IPS-18a (cell line): ENCODE measurements at regions not wholly inside any gene's neighbourhood (a gene's known extent, or its start where the extent isn't known, plus 50 kb on each side); places are given as distances from the start of the nearest gene placed in this dataset.

Experiments used
- H3K27ac ChIP-seq: one replicate; pipeline ENCODE4 v1.5.1; 2013; ENCODE audit warnings: low read length
- H3K27me3 ChIP-seq: one replicate; pipeline ENCODE4 v1.6.1; 2013; ENCODE audit warnings: mild to moderate bottlenecking, low read length; ENCODE audit not compliant: control insufficient read depth, insufficient read depth
- H3K36me3 ChIP-seq: one replicate; pipeline ENCODE4 v1.6.1; 2013; ENCODE audit warnings: low read depth, low read length; ENCODE audit not compliant: control insufficient read depth
- H3K4me1 ChIP-seq: one replicate; pipeline ENCODE4 v1.6.1; 2013; ENCODE audit warnings: low read depth, low read length; ENCODE audit not compliant: control insufficient read depth
- H3K4me3 ChIP-seq: one replicate; pipeline ENCODE4 v1.5.1; 2013; ENCODE audit warnings: low read length
- H3K9ac ChIP-seq: one replicate; pipeline ENCODE4 v1.6.1; 2013; ENCODE audit warnings: mild to moderate bottlenecking, low read length, moderate library complexity
- H3K9me3 ChIP-seq: one replicate; pipeline ENCODE4 v1.6.1; 2013; ENCODE audit warnings: low read depth, low read length; ENCODE audit not compliant: control insufficient read depth

DNA sequence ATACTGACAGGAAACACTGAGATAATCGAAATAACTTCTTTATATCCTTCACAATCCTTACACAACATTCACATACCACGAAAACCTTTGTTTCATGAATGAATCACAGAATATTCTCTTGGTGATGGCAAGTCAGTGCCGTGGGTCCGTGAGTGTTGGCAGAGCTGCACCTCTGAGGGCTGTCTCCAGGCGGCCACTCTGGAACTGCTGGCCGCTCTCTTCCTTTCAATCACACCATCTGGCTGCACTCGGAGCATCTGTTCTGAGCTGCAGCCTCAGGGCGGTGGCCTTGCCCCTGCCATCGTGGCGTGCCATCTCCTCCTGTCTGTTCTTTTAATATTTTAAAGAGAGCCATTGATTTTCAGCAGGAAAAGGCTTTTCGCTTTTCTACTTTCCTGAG is 129.4 kb upstream of the AFDN start:
- no peak overlapping the region for H3K9ac ChIP-seq
- H3K4me1 ChIP-seq: peaks cover 10% of the 10 kb centered on the region
- no peaks in the 10 kb centered on the region for H3K9me3 ChIP-seq
- H3K4me3 ChIP-seq: no peak overlapping the region
- no peaks in the 10 kb centered on the region for H3K36me3 ChIP-seq
- no peaks in the 10 kb centered on the region for H3K27me3 ChIP-seq
- H3K27ac ChIP-seq: no peak overlapping the region

DNA sequence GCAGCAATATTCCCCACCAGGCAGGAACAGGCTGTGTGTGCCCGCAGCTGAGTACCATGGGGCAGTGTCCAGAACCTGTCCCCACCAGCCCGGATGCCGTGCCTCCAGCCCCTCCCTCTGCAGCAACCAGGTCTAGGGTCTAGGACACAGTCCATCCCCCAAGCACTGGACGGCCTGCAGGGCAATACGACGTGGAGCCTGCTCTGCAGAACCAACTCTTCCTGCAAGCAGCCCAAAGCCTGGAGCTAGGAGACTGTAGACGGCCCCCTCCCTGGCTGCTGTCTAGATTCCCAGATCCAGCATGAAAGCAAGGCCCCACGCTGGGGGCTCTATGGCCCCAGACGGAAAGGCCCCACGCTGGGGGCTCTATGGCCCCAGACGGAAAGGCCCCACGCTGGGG is 128.2 kb upstream of the AFDN start:
- H3K4me1 ChIP-seq: peaks cover 7% of the 10 kb centered on the region
- no peak overlapping the region for H3K27ac ChIP-seq
- H3K27me3 ChIP-seq: no peaks in the 10 kb centered on the region
- no peak overlapping the region for H3K4me3 ChIP-seq
- H3K9ac ChIP-seq: no peak overlapping the region
- no peaks in the 10 kb centered on the region for H3K9me3 ChIP-seq
- no peaks in the 10 kb centered on the region for H3K36me3 ChIP-seq

- Histone ChIP-seq H3K4me1 (peaks cover 7% of the 10 kb centered on the region), H3K36me3 (no peaks in the 10 kb centered on the region), H3K4me3 (no peak overlapping the region), H3K27me3 (no peaks in the 10 kb centered on the region), H3K27ac (no peak overlapping the region), H3K9ac (no peak overlapping the region), H3K9me3 (no peaks in the 10 kb centered on the region)
These were observed 127.4 kb upstream of the AFDN start for GRCh38 chr6:167699141-167699931.

DNA sequence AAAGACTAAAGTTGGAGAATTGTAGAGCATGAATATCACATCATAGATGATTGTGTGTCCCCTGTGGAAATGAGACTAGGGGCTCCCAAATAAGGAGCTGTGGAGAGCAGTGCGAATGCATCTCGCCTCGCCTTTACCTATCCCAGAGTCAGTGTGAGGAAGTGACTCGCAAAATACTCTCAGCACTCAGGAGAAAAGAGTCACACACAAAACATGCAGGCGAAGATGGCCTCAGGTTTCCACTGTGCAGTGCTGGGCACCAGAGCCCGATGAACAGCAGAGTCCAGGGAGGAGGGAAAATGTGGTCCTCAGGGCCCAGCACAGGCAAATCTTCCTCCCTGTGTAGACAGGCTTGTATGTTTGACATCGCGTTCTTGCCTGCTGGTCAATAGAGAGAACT is 126.5 kb upstream of the AFDN start:
- Histone ChIP-seq H3K9me3 (no peaks in the 10 kb centered on the region), H3K4me1 (peaks cover 7% of the 10 kb centered on the region), H3K27ac (no peak overlapping the region), H3K27me3 (no peaks in the 10 kb centered on the region), H3K9ac (no peak overlapping the region), H3K36me3 (no peaks in the 10 kb centered on the region), H3K4me3 (no peak overlapping the region)

GRCh38 chr6:167701010-167701409 is 125.7 kb upstream of the AFDN start:
- Histone ChIP-seq H3K36me3 (no peaks in the 10 kb centered on the region), H3K4me3 (no peak overlapping the region), H3K27ac (no peak overlapping the region), H3K9ac (no peak overlapping the region), H3K27me3 (no peaks in the 10 kb centered on the region), H3K9me3 (no peaks in the 10 kb centered on the region), H3K4me1 (peaks cover 7% of the 10 kb centered on the region)

GRCh38 chr6:167702241-167702827 is 124.4 kb upstream of the AFDN start:
- H3K27ac ChIP-seq: no peak overlapping the region
- H3K4me3 ChIP-seq: no peak overlapping the region
- H3K9me3 ChIP-seq: no peaks in the 10 kb centered on the region
- peaks cover 7% of the 10 kb centered on the region for H3K4me1 ChIP-seq
- no peak overlapping the region for H3K9ac ChIP-seq
- no peaks in the 10 kb centered on the region for H3K27me3 ChIP-seq
- H3K36me3 ChIP-seq: no peaks in the 10 kb centered on the region

DNA sequence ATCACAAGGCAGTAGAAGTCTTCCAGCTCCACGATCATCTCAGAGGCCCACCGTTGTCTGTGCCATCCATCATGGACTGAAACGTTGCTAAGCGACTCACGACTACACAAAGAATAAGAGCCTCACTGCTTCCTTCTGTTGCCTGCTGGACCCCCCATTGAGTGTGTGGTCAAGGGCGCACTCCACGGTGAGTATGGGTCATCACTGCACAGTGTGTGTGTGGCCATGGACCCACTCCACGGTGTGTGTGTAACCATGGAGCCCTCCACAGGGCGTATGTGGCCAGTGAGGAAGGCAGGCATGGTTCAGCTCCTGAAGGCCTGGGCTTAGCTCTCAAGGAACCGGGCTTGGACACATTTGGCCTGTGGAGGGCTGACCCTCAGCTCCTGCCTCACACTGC is 123.4 kb upstream of the AFDN start:
- no peaks in the 10 kb centered on the region for H3K9me3 ChIP-seq
- peaks cover 7% of the 10 kb centered on the region for H3K4me1 ChIP-seq
- no peaks in the 10 kb centered on the region for H3K36me3 ChIP-seq
- no peak overlapping the region for H3K4me3 ChIP-seq
- H3K9ac ChIP-seq: no peak overlapping the region
- H3K27ac ChIP-seq: no peak overlapping the region
- H3K27me3 ChIP-seq: no peaks in the 10 kb centered on the region

GRCh38 chr6:167703781-167704180 is 122.9 kb upstream of the AFDN start:
- Histone ChIP-seq H3K36me3 (no peaks in the 10 kb centered on the region), H3K27me3 (no peaks in the 10 kb centered on the region), H3K27ac (no peak overlapping the region), H3K4me3 (no peak overlapping the region), H3K4me1 (peaks cover 7% of the 10 kb centered on the region), H3K9ac (no peak overlapping the region), H3K9me3 (no peaks in the 10 kb centered on the region)

DNA sequence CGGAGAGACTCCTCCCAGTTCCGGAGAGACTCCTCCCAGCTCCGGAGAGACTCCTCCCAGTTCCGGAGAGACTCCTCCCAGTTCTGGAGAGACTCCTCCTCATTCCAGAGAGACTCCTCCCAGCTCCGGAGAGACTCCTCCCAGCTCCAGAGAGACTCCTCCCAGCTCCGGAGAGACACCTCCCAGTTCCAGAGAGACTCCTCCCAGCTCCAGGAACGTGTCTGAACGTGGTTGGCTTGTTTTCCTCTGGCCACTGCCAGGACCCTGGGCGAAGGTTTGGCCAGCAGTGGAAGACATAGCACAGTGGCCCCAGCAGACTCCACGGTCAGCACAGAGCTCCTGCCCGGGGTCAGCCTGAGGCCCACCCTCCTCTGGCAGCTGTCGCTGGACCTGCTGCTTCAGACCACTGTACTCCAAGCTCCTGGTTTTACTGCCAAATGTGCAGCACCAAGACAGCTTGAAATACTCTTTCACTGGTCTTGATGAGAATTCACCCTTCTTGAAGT is 122.3 kb upstream of the AFDN start:
- H3K9me3 ChIP-seq: no peaks in the 10 kb centered on the region
- no peaks in the 10 kb centered on the region for H3K27me3 ChIP-seq
- no peak overlapping the region for H3K4me3 ChIP-seq
- H3K27ac ChIP-seq: no peak overlapping the region
- H3K36me3 ChIP-seq: no peaks in the 10 kb centered on the region
- H3K4me1 ChIP-seq: peaks cover 4% of the 10 kb centered on the region
- H3K9ac ChIP-seq: no peak overlapping the region

DNA sequence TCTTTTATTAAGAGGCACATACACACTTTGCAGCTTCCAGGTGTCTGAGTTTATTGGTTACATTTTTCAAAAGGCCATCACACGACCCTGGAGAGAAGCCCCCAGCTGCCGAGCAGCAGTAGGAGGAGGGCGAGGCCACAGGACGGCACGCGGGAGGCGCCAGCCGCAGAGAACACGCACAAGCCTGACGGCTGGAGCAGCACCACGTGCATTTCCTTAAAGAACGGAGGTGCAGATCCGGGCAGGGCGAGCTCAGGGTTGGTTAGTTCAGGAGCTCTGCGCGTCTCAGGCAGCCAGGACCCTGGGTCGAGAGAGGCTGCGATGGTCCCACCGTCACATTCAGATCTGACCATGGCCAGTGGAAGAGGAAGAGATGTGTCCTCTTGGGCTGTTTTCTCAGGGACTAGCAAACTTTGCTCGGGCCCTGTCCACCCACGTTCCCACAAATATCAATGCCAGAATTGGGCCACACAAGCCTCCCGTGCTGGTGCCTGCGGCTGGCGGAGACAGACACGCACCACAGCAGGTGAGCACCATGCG is 121.4 kb upstream of the AFDN start:
- Histone ChIP-seq H3K27me3 (no peaks in the 10 kb centered on the region), H3K27ac (no peak overlapping the region), H3K9ac (no peak overlapping the region), H3K9me3 (no peaks in the 10 kb centered on the region), H3K36me3 (no peaks in the 10 kb centered on the region), H3K4me1 (no peaks in the 10 kb centered on the region), H3K4me3 (no peak overlapping the region)

- Histone ChIP-seq H3K9ac (no peak overlapping the region), H3K9me3 (no peaks in the 10 kb centered on the region), H3K27me3 (no peaks in the 10 kb centered on the region), H3K4me3 (no peak overlapping the region), H3K4me1 (no peaks in the 10 kb centered on the region), H3K36me3 (no peaks in the 10 kb centered on the region), H3K27ac (no peak overlapping the region)
These were observed 120.2 kb upstream of the AFDN start for GRCh38 chr6:167706313-167707109.
